SK-N-MC (cell line): ENCODE measurements at regions not wholly inside any gene's neighbourhood (a gene's known extent, or its start where the extent isn't known, plus 50 kb on each side); places are given as distances from the start of the nearest gene placed in this dataset.

Source experiments
- EZH2 ChIP-seq: fragments of 200-600 bp; sonication (generic); IDR thresholded peaks from one replicate; pipeline ENCODE4 v1.6.1; 2017; ENCODE audit warnings: antibody characterized with exemption
- POLR2AphosphoS5 ChIP-seq: IDR thresholded peaks from 2 replicates; pipeline ENCODE4 v1.6.1; 2012; ENCODE audit warnings: mild to moderate bottlenecking, low read depth, low read length, borderline replicate concordance

- TF ChIP-seq EZH2: no peak
- TF ChIP-seq POLR2AphosphoS5: no peak
Observed at GRCh38 chr6:104519566-104519965, 340.2 kb downstream of the HACE1 start.
